GM12892 (cell line): ENCODE measurements at regions not wholly inside any gene's neighbourhood (a gene's known extent, or its start where the extent isn't known, plus 50 kb on each side); places are given as distances from the start of the nearest gene placed in this dataset.

Experiments
- DNase-seq: peaks from one replicate; pipeline ENCODE4 v3.0.0; 2011; ENCODE audit not compliant: insufficient read length
- FAIRE-seq: peaks from 2 replicates; lab custom pipeline; 2011; peaks lifted over from hg19 to GRCh38; lab: Jason Lieb, UNC
- POLR2A ChIP-seq: IDR thresholded peaks from 2 replicates; pipeline ENCODE4 v1.6.1; 2011; ENCODE audit warnings: low read depth, low read length, control low read depth
- POLR2AphosphoS5 ChIP-seq: IDR thresholded peaks from 2 replicates; pipeline ENCODE4 v1.6.1; 2011; ENCODE audit warnings: low read depth, low read length, control low read depth
- TAF1 ChIP-seq: IDR thresholded peaks from 2 replicates; pipeline ENCODE4 v1.6.1; 2011; ENCODE audit warnings: low read depth, mild to moderate bottlenecking, control low read depth, low read length, borderline replicate concordance

- TF ChIP-seq POLR2AphosphoS5 (no peak), POLR2A (no peak), TAF1 (no peak)
- no peak for DNase-seq
- no peak for FAIRE-seq
Measured at GRCh38 chr2:118670838-118671237, 176.6 kb downstream of the EN1 start.

GRCh38 chr2:118670276-118670675, 177.2 kb downstream of the EN1 start:
- TF ChIP-seq TAF1 (no peak), POLR2A (no peak), POLR2AphosphoS5 (no peak)
- FAIRE-seq = no peak

GRCh38 chr2:118669654-118670053, 177.8 kb downstream of the EN1 start:
- TF ChIP-seq POLR2AphosphoS5 (no peak), TAF1 (no peak), POLR2A (no peak)
- FAIRE-seq = no peak
- DNase-seq = no peak

More at GRCh38 chr2:118670276-118670675, 177.2 kb downstream of the EN1 start:
- no peak for DNase-seq

GRCh38 chr2:118668431-118669424, 178.7 kb downstream of the EN1 start:
- FAIRE-seq = no peak
- TF ChIP-seq POLR2A (no peak), POLR2AphosphoS5 (no peak), TAF1 (no peak)
- DNase-seq = no peak

- DNase-seq (no peak), FAIRE-seq (no peak)
- no peak for TF ChIP-seq TAF1
- TF ChIP-seq POLR2AphosphoS5 = no peak
- no peak for TF ChIP-seq POLR2A
Measured at GRCh38 chr2:118667964-118668363, 179.5 kb downstream of the EN1 start.

- DNase-seq (no peak), FAIRE-seq (no peak)
- TF ChIP-seq POLR2AphosphoS5 = no peak
- no peak for TF ChIP-seq POLR2A
- TF ChIP-seq TAF1 = no peak
Measured at GRCh38 chr2:118667348-118667747, 180.1 kb downstream of the EN1 start.

- no peak for DNase-seq
- TF ChIP-seq POLR2AphosphoS5 (no peak), POLR2A (no peak), TAF1 (no peak)
- no peak for FAIRE-seq
Measured at GRCh38 chr2:118665784-118666529, 181.5 kb downstream of the EN1 start.

- FAIRE-seq (no peak), DNase-seq (no peak)
- TF ChIP-seq POLR2A (no peak), POLR2AphosphoS5 (no peak), TAF1 (no peak)
Measured at GRCh38 chr2:118661179-118661578, 186.3 kb downstream of the EN1 start.

GRCh38 chr2:118658596-118659198, 188.8 kb downstream of the EN1 start:
- DNase-seq (no peak), FAIRE-seq (no peak)
- TF ChIP-seq POLR2A (no peak), TAF1 (no peak), POLR2AphosphoS5 (no peak)

- no peak for FAIRE-seq
Measured at GRCh38 chr2:118657466-118657865, 190.0 kb downstream of the EN1 start.

GRCh38 chr2:118654945-118655344, 192.5 kb downstream of the EN1 start:
- DNase-seq = no peak
- FAIRE-seq = no peak
- no peak for TF ChIP-seq TAF1

More at GRCh38 chr2:118657466-118657865, 190.0 kb downstream of the EN1 start:
- DNase-seq = no peak
- no peak for TF ChIP-seq TAF1
- no peak for TF ChIP-seq POLR2A
- no peak for TF ChIP-seq POLR2AphosphoS5
